Tibial artery (tissue), 4 donors: ENCODE measurements at regions not wholly inside any gene's neighbourhood (a gene's known extent, or its start where the extent isn't known, plus 50 kb on each side); places are given as distances from the start of the nearest gene placed in this dataset.

Experiments used
- DNase-seq, 2 donors: peaks; one replicate each; pipeline ENCODE4 v3.0.0-alpha.2; 2019
- H3K27ac ChIP-seq, 2 donors: fragments of 200-600 bp; sonication (generic) in 1 of 2; 1 replicate in 1 of 2; 2 replicates in 1 of 2; pipeline ENCODE4 v1.5.1; 2018 to 2019; ENCODE audit warnings: mild to moderate bottlenecking in 1 of 2
- H3K27me3 ChIP-seq, 2 donors: fragments of 200-600 bp; sonication (generic) in 1 of 2; one replicate each; pipeline versions ENCODE4 v1.5.1 to v1.6.0; 2016 to 2019
- H3K36me3 ChIP-seq, 3 donors: fragments of 200-600 bp; sonication (generic) in 2 of 3; one replicate each; pipeline ENCODE4 v1.5.1; 2016 to 2019; ENCODE audit warnings: mild to moderate bottlenecking in 2 of 3
- H3K4me1 ChIP-seq, 4 donors: fragments of 200-600 bp; sonication (generic) in 2 of 4; 1 replicate in 3 of 4; 2 replicates in 1 of 4; pipeline ENCODE4 v1.5.1; 2016 to 2019
- H3K4me3 ChIP-seq, 2 donors: fragments of 200-600 bp; sonication (generic) in 1 of 2; 1 replicate in 1 of 2; 2 replicates in 1 of 2; pipeline ENCODE4 v1.5.1; 2018 to 2019; ENCODE audit warnings: mild to moderate bottlenecking in 2 of 2
- H3K9me3 ChIP-seq, 3 donors: fragments of 200-600 bp; sonication (generic) in 1 of 3; one replicate each; pipeline ENCODE4 v1.5.1; 2016 to 2019
- intact Hi-C: fragments of 100-400 bp; cut with DNase I; formaldehyde crosslinking; loops from one replicate; pipeline ENCODE4 v1.15.0; 2023; ENCODE audit warnings: low total_unique reads
- TF ChIP-seq, protein P1 (sequence below), 2 experiments: fragments of 200-600 bp in 1 of 2; fragments of 450-650 bp in 1 of 2; IDR thresholded peaks; one replicate each; pipeline ENCODE4 v1.5.1; 2017 to 2019; ENCODE audit warnings: antibody characterized with exemption in 2 of 2, mild to moderate bottlenecking in 1 of 2, moderate library complexity in 1 of 2

DNA sequence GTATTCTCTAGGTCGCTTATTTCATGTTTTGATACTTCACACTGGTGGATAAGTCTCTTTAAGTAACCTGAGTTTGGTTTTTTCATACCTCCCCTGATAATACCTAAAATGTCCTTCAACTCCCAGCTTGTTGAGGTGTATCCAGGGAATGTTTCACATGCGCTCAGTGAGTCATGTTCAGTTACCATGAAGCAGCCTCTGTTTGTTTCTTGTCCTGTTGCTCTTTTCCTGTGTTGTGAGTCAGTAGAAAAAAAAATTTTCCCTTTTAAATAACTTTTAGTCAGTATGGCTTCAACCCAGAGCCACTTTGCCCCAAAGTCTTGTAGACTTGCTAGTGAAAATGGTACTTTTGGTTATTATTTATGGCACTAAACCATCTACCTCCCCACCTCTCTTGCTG lies 278.4 kb upstream of the ZPLD1 start:
- H3K27me3 ChIP-seq: no peaks in the 10 kb centered on the region
- H3K4me1 ChIP-seq: peaks cover 0 to 20% (median 0%) of the 10 kb centered on the region in 4 donors
- no peaks in the 10 kb centered on the region for H3K9me3 ChIP-seq
- H3K27ac ChIP-seq: peak overlapping the region; percentile 50 to 67
- TF ChIP-seq, protein P1, sequence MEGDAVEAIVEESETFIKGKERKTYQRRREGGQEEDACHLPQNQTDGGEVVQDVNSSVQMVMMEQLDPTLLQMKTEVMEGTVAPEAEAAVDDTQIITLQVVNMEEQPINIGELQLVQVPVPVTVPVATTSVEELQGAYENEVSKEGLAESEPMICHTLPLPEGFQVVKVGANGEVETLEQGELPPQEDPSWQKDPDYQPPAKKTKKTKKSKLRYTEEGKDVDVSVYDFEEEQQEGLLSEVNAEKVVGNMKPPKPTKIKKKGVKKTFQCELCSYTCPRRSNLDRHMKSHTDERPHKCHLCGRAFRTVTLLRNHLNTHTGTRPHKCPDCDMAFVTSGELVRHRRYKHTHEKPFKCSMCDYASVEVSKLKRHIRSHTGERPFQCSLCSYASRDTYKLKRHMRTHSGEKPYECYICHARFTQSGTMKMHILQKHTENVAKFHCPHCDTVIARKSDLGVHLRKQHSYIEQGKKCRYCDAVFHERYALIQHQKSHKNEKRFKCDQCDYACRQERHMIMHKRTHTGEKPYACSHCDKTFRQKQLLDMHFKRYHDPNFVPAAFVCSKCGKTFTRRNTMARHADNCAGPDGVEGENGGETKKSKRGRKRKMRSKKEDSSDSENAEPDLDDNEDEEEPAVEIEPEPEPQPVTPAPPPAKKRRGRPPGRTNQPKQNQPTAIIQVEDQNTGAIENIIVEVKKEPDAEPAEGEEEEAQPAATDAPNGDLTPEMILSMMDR (IDR thresholded peaks at IDR 0.05): no peak
- no peaks in the 10 kb centered on the region for H3K36me3 ChIP-seq
- DNase-seq: no peak
- intact Hi-C loops: no loop called here
- no peak overlapping the region for H3K4me3 ChIP-seq

DNA sequence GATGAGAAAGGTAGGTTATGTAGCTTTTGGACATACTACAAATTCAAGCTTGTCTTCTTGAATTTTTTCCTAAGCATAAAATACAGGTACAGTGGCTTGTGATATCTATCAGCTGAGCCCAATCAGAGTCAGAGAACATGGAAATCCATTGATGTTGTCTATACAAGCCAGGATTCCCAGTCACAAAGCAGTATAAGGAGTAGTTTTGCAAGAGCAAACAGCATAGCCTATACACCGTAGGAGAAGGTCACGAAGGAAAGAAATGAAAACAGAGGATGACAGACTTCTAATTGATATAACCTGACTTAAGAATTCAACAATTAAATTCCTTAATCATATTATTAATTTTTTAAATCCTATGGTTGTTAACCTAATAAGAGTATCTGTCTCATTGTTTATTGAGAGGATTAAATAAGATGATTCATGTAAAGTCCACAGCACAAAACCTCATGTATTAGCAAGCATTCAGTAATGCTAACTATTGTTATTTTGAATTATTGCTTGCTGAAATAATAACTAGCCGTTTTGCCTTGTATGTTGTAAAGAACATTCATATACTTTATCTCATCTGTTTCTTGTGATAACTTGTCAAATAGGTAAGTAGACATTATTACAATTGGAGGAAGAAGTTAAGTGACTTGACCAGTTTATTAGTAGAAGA lies 276.6 kb upstream of the ZPLD1 start:
- H3K4me1 ChIP-seq: peaks cover 0 to 37% (median 15%) of the 10 kb centered on the region in 4 donors
- DNase-seq: no peak
- H3K9me3 ChIP-seq: no peaks in the 10 kb centered on the region
- intact Hi-C loops: no loop called here
- H3K36me3 ChIP-seq: no peaks in the 10 kb centered on the region
- no peaks in the 10 kb centered on the region for H3K27me3 ChIP-seq
- TF ChIP-seq, protein P1 (IDR thresholded peaks at IDR 0.05): no peak
- H3K4me3 ChIP-seq: no peak overlapping the region
- H3K27ac ChIP-seq: no peak overlapping the region

DNA sequence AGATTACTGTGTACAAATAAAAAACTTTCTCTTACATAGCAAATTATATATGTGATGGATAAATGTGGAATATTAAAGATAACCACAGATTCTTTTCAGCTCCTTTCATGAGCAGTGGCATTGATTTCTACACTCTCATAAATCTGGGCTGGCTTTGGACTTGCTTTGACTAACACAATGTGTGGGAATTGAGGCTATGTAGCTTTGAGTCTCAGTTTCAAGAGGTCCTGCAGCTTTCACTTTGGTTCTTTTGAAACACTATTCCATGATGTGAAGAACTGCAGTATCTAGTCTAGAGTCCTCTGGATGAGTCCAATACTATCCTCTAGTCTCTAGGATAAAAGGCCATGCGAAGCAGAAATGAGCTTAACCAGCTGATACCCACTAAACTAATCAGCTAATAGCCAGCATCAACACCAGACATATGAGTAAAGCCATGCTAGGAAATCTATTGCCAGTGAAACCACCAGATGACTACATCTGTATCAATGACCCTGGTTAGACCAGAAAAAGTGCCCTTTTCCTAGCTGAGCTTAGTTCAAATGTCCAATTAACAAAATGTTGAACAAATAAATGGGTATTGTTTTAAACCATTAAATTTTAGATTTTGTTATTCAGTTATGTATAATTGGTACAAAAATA lies 274.9 kb upstream of the ZPLD1 start:
- no peak for DNase-seq
- Histone ChIP-seq H3K36me3 (no peaks in the 10 kb centered on the region), H3K9me3 (no peaks in the 10 kb centered on the region), H3K4me3 (no peak overlapping the region), H3K27me3 (no peaks in the 10 kb centered on the region), H3K4me1 (peaks cover 0 to 45% (median 22%) of the 10 kb centered on the region in 4 donors), H3K27ac (no peak overlapping the region)
- intact Hi-C loops: no loop called here
- TF ChIP-seq, protein P1 (IDR thresholded peaks at IDR 0.05): no peak

- H3K27ac ChIP-seq: peak overlapping the region; percentile 68 to 71
- intact Hi-C loops: no loop called here
- H3K4me1 ChIP-seq: peaks cover 0 to 41% (median 22%) of the 10 kb centered on the region in 4 donors
- H3K27me3 ChIP-seq: no peaks in the 10 kb centered on the region
- TF ChIP-seq, protein P1 (IDR thresholded peaks at IDR 0.05): no peak
- H3K4me3 ChIP-seq: no peak overlapping the region
- no peaks in the 10 kb centered on the region for H3K9me3 ChIP-seq
- no peak for DNase-seq
- H3K36me3 ChIP-seq: no peaks in the 10 kb centered on the region
Measured at GRCh38 chr3:102161384-102162006, 273.3 kb upstream of the ZPLD1 start.

DNA sequence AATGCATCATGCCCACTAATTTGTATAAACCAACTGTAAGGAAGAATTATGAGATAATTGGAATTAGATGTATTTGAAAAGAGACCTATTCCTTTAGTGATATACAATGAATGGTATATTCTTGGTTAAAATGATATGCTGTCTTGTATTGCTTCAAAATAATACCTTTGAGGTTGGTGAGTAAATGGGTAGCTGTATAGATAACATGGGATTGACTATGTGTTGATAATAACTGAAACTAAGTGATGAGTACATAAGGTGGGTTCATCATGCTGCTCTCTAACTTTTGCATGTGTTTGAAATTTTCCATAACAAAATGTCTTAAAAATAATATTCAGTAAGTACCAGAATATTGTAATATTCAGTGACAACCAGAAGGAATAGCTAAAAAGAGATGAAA lies 272.6 kb upstream of the ZPLD1 start:
- Histone ChIP-seq H3K4me1 (peaks cover 0 to 34% (median 22%) of the 10 kb centered on the region in 4 donors), H3K4me3 (no peak overlapping the region), H3K36me3 (no peaks in the 10 kb centered on the region), H3K27me3 (no peaks in the 10 kb centered on the region), H3K27ac (peak overlapping the region; percentile 68 to 71), H3K9me3 (no peaks in the 10 kb centered on the region)
- intact Hi-C loops: no loop called here
- TF ChIP-seq, protein P1 (IDR thresholded peaks at IDR 0.05): no peak
- DNase-seq: no peak
